RWPE1 (cell line): ENCODE measurements at regions not wholly inside any gene's neighbourhood (a gene's known extent, or its start where the extent isn't known, plus 50 kb on each side); places are given as distances from the start of the nearest gene placed in this dataset.

Source experiments
- CTCF ChIA-PET: fragments of 350-600 bp; sonication (Branson Sonifier 250); formaldehyde crosslinking; extraction: SDS; loops from one replicate; lab custom pipeline; 2021; lab: Yijun Ruan, JAX
- POLR2A ChIA-PET: fragments of 400-600 bp; formaldehyde crosslinking; extraction: SDS; loops from one replicate; lab custom pipeline; 2020; ENCODE audit warnings: antibody characterized with exemption; ENCODE audit not compliant: low non-redundant PET; lab: Yijun Ruan, JAX
- DNase-seq: peaks from one replicate; pipeline ENCODE4 v3.0.0; 2012; ENCODE audit warnings: low spot score
- H3K27ac ChIP-seq: fragments of 450-650 bp; 2 replicates; pipeline ENCODE4 v1.5.1; 2017
- TF ChIP-seq, protein P1 (sequence below): fragments of 450-650 bp; conservative IDR thresholded peaks from 2 replicates; pipeline ENCODE4 v1.5.1; 2017; ENCODE audit warnings: low read depth, mild to moderate bottlenecking

DNA sequence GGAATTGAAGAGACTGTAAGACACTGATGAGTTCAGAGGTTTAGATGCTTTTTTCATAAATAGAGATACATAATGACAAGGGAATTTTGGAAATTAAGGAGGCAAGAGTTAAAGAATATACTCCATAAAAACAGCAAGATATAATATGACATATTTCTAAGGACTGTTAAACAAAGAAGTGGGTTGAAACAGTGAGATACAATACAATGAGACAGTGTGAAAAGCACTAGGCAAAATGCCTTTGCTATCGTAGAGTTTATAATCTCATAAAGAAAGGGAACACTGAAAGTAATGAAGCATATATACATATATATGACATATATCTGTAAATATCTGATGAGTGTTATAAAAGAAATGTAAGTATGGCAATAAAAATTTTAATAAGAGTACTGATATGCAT lies 1496.2 kb downstream of the TECRL start:
- POLR2A ChIA-PET = no interaction called here
- DNase-seq = no peak

DNA sequence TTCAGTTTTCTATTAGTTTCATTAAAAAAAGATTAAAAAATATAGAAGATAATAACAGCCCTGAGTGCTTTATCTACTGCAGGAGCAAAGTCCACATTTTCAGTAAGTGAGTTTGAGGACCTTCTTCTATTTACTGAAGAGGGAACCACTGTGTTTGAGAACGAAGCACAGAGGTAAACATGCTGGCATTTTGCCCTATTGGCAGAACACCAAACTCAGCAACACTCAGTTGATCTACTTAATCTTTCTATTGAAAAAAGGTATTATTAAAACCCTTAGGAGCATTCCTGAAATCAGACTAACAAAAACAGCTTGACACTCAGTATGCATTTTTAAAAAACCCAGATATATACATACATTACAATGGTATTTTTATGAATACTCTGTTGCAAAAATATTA lies 1496.7 kb downstream of the TECRL start:
- TF ChIP-seq, protein P1, sequence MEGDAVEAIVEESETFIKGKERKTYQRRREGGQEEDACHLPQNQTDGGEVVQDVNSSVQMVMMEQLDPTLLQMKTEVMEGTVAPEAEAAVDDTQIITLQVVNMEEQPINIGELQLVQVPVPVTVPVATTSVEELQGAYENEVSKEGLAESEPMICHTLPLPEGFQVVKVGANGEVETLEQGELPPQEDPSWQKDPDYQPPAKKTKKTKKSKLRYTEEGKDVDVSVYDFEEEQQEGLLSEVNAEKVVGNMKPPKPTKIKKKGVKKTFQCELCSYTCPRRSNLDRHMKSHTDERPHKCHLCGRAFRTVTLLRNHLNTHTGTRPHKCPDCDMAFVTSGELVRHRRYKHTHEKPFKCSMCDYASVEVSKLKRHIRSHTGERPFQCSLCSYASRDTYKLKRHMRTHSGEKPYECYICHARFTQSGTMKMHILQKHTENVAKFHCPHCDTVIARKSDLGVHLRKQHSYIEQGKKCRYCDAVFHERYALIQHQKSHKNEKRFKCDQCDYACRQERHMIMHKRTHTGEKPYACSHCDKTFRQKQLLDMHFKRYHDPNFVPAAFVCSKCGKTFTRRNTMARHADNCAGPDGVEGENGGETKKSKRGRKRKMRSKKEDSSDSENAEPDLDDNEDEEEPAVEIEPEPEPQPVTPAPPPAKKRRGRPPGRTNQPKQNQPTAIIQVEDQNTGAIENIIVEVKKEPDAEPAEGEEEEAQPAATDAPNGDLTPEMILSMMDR = no peak
- no peak for DNase-seq
- POLR2A ChIA-PET = no interaction called here
- CTCF ChIA-PET = no interaction called here
- no peak overlapping the region for H3K27ac ChIP-seq

More for the DNA sequence above, 1496.2 kb downstream of the TECRL start:
- CTCF ChIA-PET = no interaction called here
- no peak overlapping the region for H3K27ac ChIP-seq
- TF ChIP-seq, protein P1 = no peak

DNA sequence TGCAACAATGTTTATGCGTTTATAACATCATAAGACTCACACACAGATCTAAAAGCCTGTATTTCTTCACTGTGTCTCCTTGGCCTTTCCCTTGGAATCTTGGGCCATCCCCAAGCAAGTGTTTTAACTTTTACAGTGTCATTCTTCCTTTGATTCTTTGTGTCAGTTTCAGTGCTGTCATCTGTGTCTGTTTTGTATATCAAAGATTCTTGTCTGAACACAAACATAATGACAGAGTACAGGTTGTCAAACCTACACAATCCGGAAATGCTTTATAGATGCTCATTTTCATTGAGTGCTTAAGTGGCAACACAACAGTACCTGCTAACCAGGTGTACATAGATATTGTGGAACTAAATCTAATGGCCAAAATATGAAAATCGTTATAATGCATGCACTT lies 1500.0 kb downstream of the TECRL start:
- POLR2A ChIA-PET = no interaction called here
- no peak for DNase-seq

GRCh38 chr4:62901101-62901500 lies 1508.1 kb downstream of the TECRL start:
- POLR2A ChIA-PET = no interaction called here

More for the DNA sequence above, 1500.0 kb downstream of the TECRL start:
- TF ChIP-seq, protein P1 = no peak
- no peak overlapping the region for H3K27ac ChIP-seq
- CTCF ChIA-PET = no interaction called here

GRCh38 chr4:62899646-62900364 lies 1509.4 kb downstream of the TECRL start:
- ChIA-PET POLR2A (no interaction called here), CTCF (interaction anchor here (0.7 kb wide), 1 partner anchor 1145 kb away, joined by 7 read pairs; no protein-coding TSS in a partner anchor)
- no peak overlapping the region for H3K27ac ChIP-seq
- DNase-seq = no peak
- TF ChIP-seq, protein P1 = no peak

More at GRCh38 chr4:62901101-62901500, 1508.1 kb downstream of the TECRL start:
- no peak overlapping the region for H3K27ac ChIP-seq
- DNase-seq = no peak
- CTCF ChIA-PET = interaction anchor here (0.7 kb wide), 1 partner anchor 284 kb away, joined by 3 read pairs; no protein-coding TSS in a partner anchor
- TF ChIP-seq, protein P1 = no peak

DNA sequence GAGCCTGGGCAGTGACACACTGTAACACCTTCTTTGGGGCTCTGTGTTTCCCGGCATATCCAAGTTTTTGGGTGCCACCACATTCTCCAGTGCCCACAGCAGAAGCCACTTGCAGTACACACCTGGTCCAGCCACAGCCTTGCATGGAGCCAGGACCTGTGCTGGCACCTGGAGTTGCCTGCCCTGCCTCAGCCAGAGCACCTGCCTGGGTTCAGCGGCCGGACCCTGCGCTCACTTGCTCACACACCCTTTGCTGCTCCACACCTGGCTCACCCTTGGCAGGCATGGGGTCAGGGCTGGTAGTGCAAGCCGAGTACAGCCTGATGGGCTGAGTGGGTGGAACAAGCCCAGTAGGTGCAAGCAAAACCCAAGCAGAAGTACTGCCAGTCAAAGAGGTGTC lies 1511.1 kb downstream of the TECRL start:
- CTCF ChIA-PET = no interaction called here

More for the DNA sequence above, 1511.1 kb downstream of the TECRL start:
- no peak overlapping the region for H3K27ac ChIP-seq
- no peak for DNase-seq
- TF ChIP-seq, protein P1 = no peak
- POLR2A ChIA-PET = no interaction called here
